Right atrium auricular region (tissue), 2 donors: ENCODE measurements at regions not wholly inside any gene's neighbourhood (a gene's known extent, or its start where the extent isn't known, plus 50 kb on each side); places are given as distances from the start of the nearest gene placed in this dataset.

Source experiments
- DNase-seq: peaks from one replicate; pipeline ENCODE4 v3.0.0-alpha.2; 2019; ENCODE audit warnings: low spot score
- H3K27ac ChIP-seq, 2 donors: fragments of 200-600 bp; sonication (generic); 1 replicate in 1 of 2; 2 replicates in 1 of 2; pipeline ENCODE4 v1.5.1; 2016 to 2019
- H3K27me3 ChIP-seq, 2 donors: fragments of 200-600 bp; sonication (generic); one replicate each; pipeline versions ENCODE4 v1.5.1 to v1.6.0; 2017 to 2019
- H3K36me3 ChIP-seq: fragments of 200-600 bp; sonication (generic); one replicate; pipeline ENCODE4 v1.5.1; 2016
- H3K4me1 ChIP-seq, 2 donors: fragments of 200-600 bp; sonication (generic); one replicate each; pipeline versions ENCODE4 v1.5.1 to v1.6.0; 2017 to 2019
- H3K4me3 ChIP-seq, 2 donors: fragments of 200-600 bp; sonication (generic); 1 replicate in 1 of 2; 2 replicates in 1 of 2; pipeline ENCODE4 v1.5.1; 2017 to 2019; ENCODE audit warnings: mild to moderate bottlenecking in 1 of 2, moderate library complexity in 1 of 2
- H3K9me3 ChIP-seq, 2 donors: fragments of 200-600 bp; sonication (generic); one replicate each; pipeline ENCODE4 v1.5.1; 2019
- CTCF ChIP-seq, 2 donors: fragments of 200-600 bp; sonication (generic); IDR thresholded peaks; one replicate each; pipeline ENCODE4 v1.5.1; 2019; ENCODE audit warnings: antibody characterized with exemption in 2 of 2

DNA sequence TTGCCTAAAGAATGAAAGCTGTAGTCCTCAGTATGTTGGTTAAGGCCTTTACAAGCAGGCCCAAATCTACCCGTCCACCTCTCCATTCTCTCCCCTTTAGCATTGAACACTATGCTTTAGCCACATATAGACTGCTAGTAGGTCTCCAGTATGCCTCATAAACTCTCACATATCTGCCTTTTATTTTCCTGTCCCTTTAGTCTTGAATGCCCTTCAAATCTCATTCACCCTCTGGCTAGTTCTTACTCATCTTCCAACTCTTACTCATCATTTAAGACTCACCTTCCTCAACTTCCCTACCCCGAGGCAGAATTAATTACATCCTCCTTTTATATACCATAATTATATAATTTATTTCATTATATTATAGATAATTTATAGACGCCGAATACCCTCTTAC is 78.7 kb upstream of the TSPAN2 start:
- Histone ChIP-seq H3K27me3 (no peaks in the 10 kb centered on the region), H3K4me3 (no peak overlapping the region), H3K36me3 (no peaks in the 10 kb centered on the region), H3K9me3 (no peaks in the 10 kb centered on the region), H3K27ac (peak overlapping the region in 1 of 2 donors; percentile 4), H3K4me1 (no peaks in the 10 kb centered on the region)
- no peak for DNase-seq
- TF ChIP-seq CTCF (IDR thresholded peaks at IDR 0.05) = no peak

DNA sequence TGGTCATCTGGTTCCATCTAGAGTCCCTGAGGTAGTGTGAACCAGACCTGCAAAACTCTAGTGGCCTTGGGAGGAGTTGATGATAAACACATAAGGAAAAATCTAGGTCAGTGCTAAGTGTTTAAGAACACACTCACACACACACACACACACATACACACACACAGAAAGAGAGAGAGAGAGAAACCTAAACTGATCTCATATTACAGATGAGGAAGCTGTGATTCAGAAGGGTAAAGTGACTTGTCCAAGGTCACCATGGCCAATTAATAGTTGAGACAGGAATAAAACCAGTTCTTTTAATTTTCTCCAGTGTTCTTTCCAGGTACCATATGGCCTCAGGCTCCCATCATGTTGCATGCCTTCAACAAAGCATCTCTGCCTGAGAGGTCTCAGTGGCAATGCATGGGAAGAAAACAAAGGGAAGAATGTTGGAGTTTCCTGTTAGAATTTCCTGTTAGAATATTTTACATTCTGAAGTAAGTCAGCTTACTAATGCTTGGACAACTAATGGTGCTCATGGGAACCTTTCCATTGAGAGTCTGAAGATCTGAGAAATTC is 77.3 kb upstream of the TSPAN2 start:
- TF ChIP-seq CTCF (IDR thresholded peaks at IDR 0.05) = no peak
- Histone ChIP-seq H3K27ac (no peak overlapping the region), H3K27me3 (no peaks in the 10 kb centered on the region), H3K4me1 (no peaks in the 10 kb centered on the region), H3K9me3 (no peaks in the 10 kb centered on the region), H3K36me3 (no peaks in the 10 kb centered on the region), H3K4me3 (no peak overlapping the region)
- no peak for DNase-seq

DNA sequence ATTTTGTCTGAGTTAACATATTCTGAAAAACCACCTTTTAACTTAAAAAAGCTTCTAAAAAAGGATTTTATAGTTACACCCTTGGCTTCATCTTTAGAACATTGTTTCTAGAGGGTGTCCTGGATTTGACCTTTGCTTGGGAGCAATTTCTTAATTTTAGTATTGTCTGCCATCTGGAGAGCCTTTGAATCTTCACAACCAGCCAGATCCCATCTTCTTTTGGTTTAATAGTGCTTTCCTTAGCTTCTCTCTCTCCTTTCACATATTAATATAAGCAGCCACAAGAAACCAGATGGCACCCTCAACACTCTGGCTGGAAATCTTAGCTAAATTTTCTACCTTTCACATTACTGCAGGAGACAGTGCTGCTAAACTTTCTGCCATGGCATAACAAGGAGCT is 76.5 kb upstream of the TSPAN2 start:
- Histone ChIP-seq H3K9me3 (no peaks in the 10 kb centered on the region), H3K36me3 (no peaks in the 10 kb centered on the region), H3K27me3 (no peaks in the 10 kb centered on the region), H3K4me1 (no peaks in the 10 kb centered on the region), H3K4me3 (no peak overlapping the region), H3K27ac (no peak overlapping the region)
- TF ChIP-seq CTCF (IDR thresholded peaks at IDR 0.05) = no peak
- no peak for DNase-seq

- DNase-seq = no peak
- Histone ChIP-seq H3K4me3 (no peak overlapping the region), H3K27ac (no peak overlapping the region), H3K9me3 (no peaks in the 10 kb centered on the region), H3K27me3 (no peaks in the 10 kb centered on the region), H3K4me1 (no peaks in the 10 kb centered on the region), H3K36me3 (no peaks in the 10 kb centered on the region)
- TF ChIP-seq CTCF (IDR thresholded peaks at IDR 0.05) = no peak
Observed at GRCh38 chr1:115164940-115165705, 75.8 kb upstream of the TSPAN2 start.

GRCh38 chr1:115164484-115164883 is 75.2 kb upstream of the TSPAN2 start:
- Histone ChIP-seq H3K4me3 (no peak overlapping the region), H3K36me3 (no peaks in the 10 kb centered on the region), H3K4me1 (no peaks in the 10 kb centered on the region), H3K9me3 (no peaks in the 10 kb centered on the region), H3K27me3 (no peaks in the 10 kb centered on the region), H3K27ac (no peak overlapping the region)
- TF ChIP-seq CTCF (IDR thresholded peaks at IDR 0.05) = no peak
- DNase-seq = no peak

DNA sequence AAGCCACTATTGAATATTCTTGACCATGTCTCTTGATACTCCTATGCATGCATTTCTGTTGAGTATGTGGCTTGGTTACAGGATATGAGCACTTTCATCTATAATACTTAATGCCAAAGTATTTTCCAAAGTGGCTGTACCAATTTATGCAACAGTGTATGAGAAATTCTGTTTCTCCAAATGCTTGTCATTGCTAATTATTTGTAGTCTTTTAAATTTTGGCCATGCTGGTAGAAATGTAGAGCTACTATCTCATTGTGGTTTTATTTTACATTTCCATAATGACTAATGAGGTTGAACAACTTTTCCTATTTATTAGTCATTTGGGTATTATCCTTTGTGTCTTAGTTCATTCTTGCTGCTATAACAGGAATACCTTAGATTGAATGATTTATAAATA is 71.4 kb upstream of the TSPAN2 start:
- Histone ChIP-seq H3K27me3 (no peaks in the 10 kb centered on the region), H3K9me3 (no peaks in the 10 kb centered on the region), H3K27ac (no peak overlapping the region), H3K4me1 (peaks cover 0 to 11% of the 10 kb centered on the region in 2 donors), H3K36me3 (no peaks in the 10 kb centered on the region), H3K4me3 (no peak overlapping the region)
- no peak for DNase-seq
- no peak for TF ChIP-seq CTCF (IDR thresholded peaks at IDR 0.05)
